Gastroesophageal sphincter (tissue), 4 donors: ENCODE measurements at regions not wholly inside any gene's neighbourhood (a gene's known extent, or its start where the extent isn't known, plus 50 kb on each side); places are given as distances from the start of the nearest gene placed in this dataset.

Experiments
- ATAC-seq: fragments of 150-250 bp; one replicate; pipeline ENCODE4 v1.9.1; 2016; ENCODE audit warnings: mild to moderate bottlenecking, moderate library complexity
- H3K27ac ChIP-seq, 4 donors: fragments of 200-600 bp; sonication (generic) in 3 of 4; 1 replicate in 3 of 4; 2 replicates in 1 of 4; pipeline ENCODE4 v1.5.1; 2016 to 2019
- H3K27me3 ChIP-seq: fragments of 200-600 bp; sonication (generic); one replicate; pipeline ENCODE4 v1.5.1; 2019
- H3K36me3 ChIP-seq, 2 donors: fragments of 200-600 bp; sonication (generic); one replicate each; pipeline ENCODE4 v1.5.1; 2019; ENCODE audit warnings: control low read depth in 1 of 2
- H3K4me1 ChIP-seq, 3 donors: fragments of 200-600 bp; sonication (generic); 1 replicate in 2 of 3; 2 replicates in 1 of 3; pipeline ENCODE4 v1.5.1; 2016 to 2019; ENCODE audit warnings: control low read depth in 2 of 3
- H3K4me3 ChIP-seq, 2 donors: fragments of 200-600 bp; sonication (generic); one replicate each; pipeline ENCODE4 v1.5.1; 2019; ENCODE audit warnings: mild to moderate bottlenecking in 1 of 2, moderate library complexity in 1 of 2
- H3K9me3 ChIP-seq, 3 donors: fragments of 200-600 bp; sonication (generic); one replicate each; pipeline ENCODE4 v1.5.1; 2017 to 2019; ENCODE audit warnings: control low read depth in 2 of 3
- CTCF ChIP-seq, 4 experiments: fragments of 200-600 bp in 2 of 4; fragments of 450-650 bp in 2 of 4; sonication (generic) in 1 of 4; IDR thresholded peaks; one replicate each; pipeline ENCODE4 v1.5.1; 2017 to 2019; ENCODE audit warnings: antibody characterized with exemption in 4 of 4, mild to moderate bottlenecking in 2 of 4, moderate library complexity in 2 of 4
- EP300 ChIP-seq: sonication (generic); formaldehyde crosslinking; IDR thresholded peaks from one replicate; pipeline ENCODE4 v1.6.1; 2017; ENCODE audit warnings: antibody characterized with exemption, mild to moderate bottlenecking
- POLR2A ChIP-seq, 2 donors: fragments of 450-650 bp; IDR thresholded peaks; one replicate each; pipeline ENCODE4 v1.6.1; 2017; ENCODE audit warnings: antibody characterized with exemption in 2 of 2, mild to moderate bottlenecking in 2 of 2, moderate library complexity in 1 of 2
- POLR2AphosphoS5 ChIP-seq: sonication (generic); formaldehyde crosslinking; IDR thresholded peaks from one replicate; pipeline ENCODE4 v1.6.1; 2017; ENCODE audit warnings: antibody characterized with exemption
- WGBS, 2 donors: methylation state at CpG; one replicate each; pipeline ENCODE4 v1.1.5; 2018; ENCODE audit warnings: low coverage in 1 of 2; 5-methylcytosine and 5-hydroxymethylcytosine counted together

GRCh38 chr4:180683186-180683585 lies 1560.0 kb upstream of the TENM3 start:
- WGBS, 2 donors = 73 to 92% methylated on average over 5 of the region's 5 CpGs
- Histone ChIP-seq H3K27ac (no peak overlapping the region), H3K27me3 (no peaks in the 10 kb centered on the region), H3K9me3 (no peaks in the 10 kb centered on the region), H3K4me1 (no peaks in the 10 kb centered on the region), H3K4me3 (no peak overlapping the region), H3K36me3 (no peaks in the 10 kb centered on the region)
- no peak for ATAC-seq
- TF ChIP-seq EP300 (no peak), CTCF (IDR thresholded peaks at IDR 0.05) (no peak), POLR2AphosphoS5 (no peak), POLR2A (IDR thresholded peaks at IDR 0.05) (no peak)

GRCh38 chr4:180688480-180688879 lies 1554.7 kb upstream of the TENM3 start:
- TF ChIP-seq POLR2A (IDR thresholded peaks at IDR 0.05) (no peak), POLR2AphosphoS5 (no peak), EP300 (no peak), CTCF (IDR thresholded peaks at IDR 0.05) (no peak)
- H3K4me1 ChIP-seq = no peaks in the 10 kb centered on the region
- H3K9me3 ChIP-seq = peaks cover 0 to 3% (median 0%) of the 10 kb centered on the region in 3 donors
- no peaks in the 10 kb centered on the region for H3K27me3 ChIP-seq
- WGBS, 2 donors = 72 to 79% methylated on average over 2 of the region's 2 CpGs
- no peak for ATAC-seq
- no peak overlapping the region for H3K27ac ChIP-seq
- H3K36me3 ChIP-seq = no peaks in the 10 kb centered on the region
- no peak overlapping the region for H3K4me3 ChIP-seq

- ATAC-seq = no peak
- WGBS, 2 donors = 61 to 73% methylated on average over 1 of the region's 1 CpG
Measured at GRCh38 chr4:180694875-180695274, 1548.3 kb upstream of the TENM3 start.

GRCh38 chr4:180695851-180696250 lies 1547.4 kb upstream of the TENM3 start:
- H3K4me1 ChIP-seq = no peaks in the 10 kb centered on the region
- no peak for ATAC-seq
- no peak overlapping the region for H3K27ac ChIP-seq
- peaks cover 0 to 5% (median 0%) of the 10 kb centered on the region in 3 donors for H3K9me3 ChIP-seq
- no peak for TF ChIP-seq EP300
- TF ChIP-seq CTCF (IDR thresholded peaks at IDR 0.05) = no peak
- TF ChIP-seq POLR2A (IDR thresholded peaks at IDR 0.05) = no peak
- no peak for TF ChIP-seq POLR2AphosphoS5
- whole genome bisulfite sequencing, 2 donors = 35 to 67% methylated on average over 1 of the region's 1 CpG
- H3K4me3 ChIP-seq = no peak overlapping the region
- no peaks in the 10 kb centered on the region for H3K27me3 ChIP-seq
- H3K36me3 ChIP-seq = no peaks in the 10 kb centered on the region

More at GRCh38 chr4:180694875-180695274, 1548.3 kb upstream of the TENM3 start:
- TF ChIP-seq EP300 (no peak), POLR2A (IDR thresholded peaks at IDR 0.05) (no peak)
- H3K4me3 ChIP-seq = no peak overlapping the region
- peaks cover 0 to 5% (median 0%) of the 10 kb centered on the region in 3 donors for H3K9me3 ChIP-seq
- no peak overlapping the region for H3K27ac ChIP-seq
- H3K27me3 ChIP-seq = no peaks in the 10 kb centered on the region
- no peaks in the 10 kb centered on the region for H3K4me1 ChIP-seq
- no peaks in the 10 kb centered on the region for H3K36me3 ChIP-seq

- H3K9me3 ChIP-seq = peaks cover 0 to 5% (median 0%) of the 10 kb centered on the region in 3 donors
- H3K36me3 ChIP-seq = no peaks in the 10 kb centered on the region
- ATAC-seq = no peak
- WGBS, 2 donors = 58 to 76% methylated on average over 3 of the region's 3 CpGs
- no peak overlapping the region for H3K27ac ChIP-seq
- no peaks in the 10 kb centered on the region for H3K4me1 ChIP-seq
- H3K27me3 ChIP-seq = no peaks in the 10 kb centered on the region
- H3K4me3 ChIP-seq = no peak overlapping the region
- TF ChIP-seq EP300 (no peak), POLR2A (IDR thresholded peaks at IDR 0.05) (no peak), CTCF (IDR thresholded peaks at IDR 0.05) (no peak), POLR2AphosphoS5 (no peak)
Measured at GRCh38 chr4:180696460-180697092, 1546.6 kb upstream of the TENM3 start.
